ENCODE measurements at regions not wholly inside any gene's neighbourhood (a gene's known extent, or its start where the extent isn't known, plus 50 kb on each side); places are given as distances from the start of the nearest gene placed in this dataset.

GRCh38 chrX:45697591-45697990, 496.9 kb upstream of the DIPK2B start:
- peaks cover 4% of the 10 kb centered on the region for H3K9me3 Mint-ChIP-seq

GRCh38 chrX:45696736-45697135, 496.1 kb upstream of the DIPK2B start:
- Mint-ChIP-seq H3K27me3 (ENCODE audit: insufficient read depth, low read depth) (peaks cover 2% of the 10 kb centered on the region), H3K9me3 (peaks cover 4% of the 10 kb centered on the region), H3K27ac (no peak overlapping the region), H3K4me3 (no peak overlapping the region), H3K36me3 (no peaks in the 10 kb centered on the region), H3K4me1 (no peaks in the 10 kb centered on the region)
- Histone ChIP-seq H3K9ac (no peak overlapping the region), H3K4me1 (no peaks in the 10 kb centered on the region), H3K27me3 (no peaks in the 10 kb centered on the region), H3K79me2 (ENCODE audit: low read depth) (no peaks in the 10 kb centered on the region), H3K4me2 (no peak overlapping the region), H3F3A (ENCODE audit: low read depth) (no peaks in the 10 kb centered on the region), H4K20me1 (ENCODE audit: low read depth) (no peaks in the 10 kb centered on the region), H3K27ac (no peak overlapping the region), H3K36me3 (no peaks in the 10 kb centered on the region), H3K4me3 (no peak overlapping the region), H3K9me3 (ENCODE audit: low read depth) (no peaks in the 10 kb centered on the region), H2AFZ (replicated peaks) (no peak overlapping the region)
- DNase-seq (ENCODE audit: low spot score), result no peak
- TF ChIP-seq EZH2 (IDR thresholded peaks at IDR 0.05) (no peak), CTCF (IDR thresholded peaks at IDR 0.05) (no peak), EZH2phosphoT487 (IDR thresholded peaks at IDR 0.05) (no peak)

More at GRCh38 chrX:45697591-45697990, 496.9 kb upstream of the DIPK2B start:
- H3K27ac Mint-ChIP-seq, result no peak overlapping the region
- H3K4me1 ChIP-seq, result no peaks in the 10 kb centered on the region
- H3K9me3 ChIP-seq (ENCODE audit: low read depth), result no peaks in the 10 kb centered on the region
- H3K4me2 ChIP-seq, result no peak overlapping the region
- no peak overlapping the region for H2AFZ ChIP-seq (replicated peaks)
- H3K9ac ChIP-seq, result no peak overlapping the region
- no peak for DNase-seq (ENCODE audit: low spot score)
- H3K27me3 Mint-ChIP-seq (ENCODE audit: insufficient read depth, low read depth), result peaks cover 2% of the 10 kb centered on the region
- H3K27me3 ChIP-seq, result no peaks in the 10 kb centered on the region
- H3K4me1 Mint-ChIP-seq, result no peaks in the 10 kb centered on the region
- no peaks in the 10 kb centered on the region for H3F3A ChIP-seq (ENCODE audit: low read depth)
- TF ChIP-seq EZH2 (IDR thresholded peaks at IDR 0.05) (no peak), EZH2phosphoT487 (IDR thresholded peaks at IDR 0.05) (no peak), CTCF (IDR thresholded peaks at IDR 0.05) (no peak)
- no peak overlapping the region for H3K4me3 ChIP-seq
- H3K36me3 Mint-ChIP-seq, result no peaks in the 10 kb centered on the region
- no peaks in the 10 kb centered on the region for H3K36me3 ChIP-seq
- H3K27ac ChIP-seq, result no peak overlapping the region
- H4K20me1 ChIP-seq (ENCODE audit: low read depth), result no peaks in the 10 kb centered on the region
- no peak overlapping the region for H3K4me3 Mint-ChIP-seq
- H3K79me2 ChIP-seq (ENCODE audit: low read depth), result no peaks in the 10 kb centered on the region

DNA sequence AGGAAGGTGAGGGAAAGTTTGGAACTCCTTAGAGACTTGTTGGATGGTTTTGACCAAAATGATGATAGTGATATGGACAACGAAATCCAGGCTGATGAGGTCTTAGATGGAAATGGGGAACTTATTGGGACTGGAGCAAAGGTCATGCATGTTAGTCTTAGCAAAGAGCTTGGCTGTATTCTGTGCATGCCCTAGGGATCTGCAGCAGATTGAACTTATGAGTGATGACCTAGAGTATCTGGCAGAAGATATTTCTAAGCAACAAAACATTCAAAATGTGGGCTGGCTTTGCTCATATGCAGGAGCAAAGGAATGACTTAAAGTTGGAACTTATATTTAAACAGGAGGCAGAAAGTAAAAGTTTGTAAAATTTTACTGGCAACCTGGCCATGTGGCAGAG, 489.3 kb upstream of the DIPK2B start:
- no peak for DNase-seq (ENCODE audit: low spot score)
- Histone ChIP-seq H3K4me2 (no peak overlapping the region), H3K4me1 (no peaks in the 10 kb centered on the region), H3K27ac (no peak overlapping the region), H3K36me3 (no peaks in the 10 kb centered on the region), H2AFZ (replicated peaks) (no peak overlapping the region), H3K9me3 (ENCODE audit: low read depth) (no peaks in the 10 kb centered on the region), H3K4me3 (no peak overlapping the region), H3K9ac (no peak overlapping the region), H3K27me3 (no peaks in the 10 kb centered on the region), H4K20me1 (ENCODE audit: low read depth) (no peaks in the 10 kb centered on the region), H3K79me2 (ENCODE audit: low read depth) (no peaks in the 10 kb centered on the region), H3F3A (ENCODE audit: low read depth) (no peaks in the 10 kb centered on the region)
- H3K36me3 Mint-ChIP-seq, result no peaks in the 10 kb centered on the region
- no peak overlapping the region for H3K4me3 Mint-ChIP-seq
- no peaks in the 10 kb centered on the region for H3K27me3 Mint-ChIP-seq (ENCODE audit: insufficient read depth, low read depth)
- H3K4me1 Mint-ChIP-seq, result no peaks in the 10 kb centered on the region
- no peak overlapping the region for H3K27ac Mint-ChIP-seq
- H3K9me3 Mint-ChIP-seq, result no peaks in the 10 kb centered on the region
- TF ChIP-seq EZH2 (IDR thresholded peaks at IDR 0.05), result no peak
- TF ChIP-seq CTCF (IDR thresholded peaks at IDR 0.05), result no peak
- TF ChIP-seq EZH2phosphoT487 (IDR thresholded peaks at IDR 0.05), result no peak

All from neural progenitor cell (in vitro differentiated cells).